HG03342 (cell line): ENCODE measurements at regions not wholly inside any gene's neighbourhood (a gene's known extent, or its start where the extent isn't known, plus 50 kb on each side); places are given as distances from the start of the nearest gene placed in this dataset.

Experiments used
- ATAC-seq: cut with Tn5 transposase; IDR thresholded peaks from one replicate; pipeline ENCODE4 v1.9.1; 2021; ENCODE audit warnings: mild to moderate bottlenecking, moderate library complexity; ENCODE audit not compliant: unreplicated experiment

DNA sequence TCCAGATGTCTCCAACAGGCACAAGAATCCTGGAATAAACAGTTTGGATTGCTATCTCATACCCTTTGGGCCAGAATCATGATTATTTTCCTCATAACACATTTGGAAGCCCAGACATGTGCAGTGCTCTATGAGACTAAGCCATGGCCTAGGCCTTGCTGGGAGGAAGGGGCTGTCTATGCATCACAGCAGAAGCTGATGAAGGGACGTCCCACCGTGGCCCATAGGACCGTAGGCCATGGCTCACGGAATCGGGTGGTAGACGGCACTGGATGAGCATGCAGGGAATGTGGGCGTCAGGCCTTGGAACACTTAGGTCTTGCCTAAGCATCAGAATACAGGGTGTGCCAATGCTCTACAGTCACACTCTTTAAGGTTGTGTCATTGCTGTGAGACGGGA is 283.8 kb upstream of the TSHZ3 start:
- no peak for ATAC-seq

DNA sequence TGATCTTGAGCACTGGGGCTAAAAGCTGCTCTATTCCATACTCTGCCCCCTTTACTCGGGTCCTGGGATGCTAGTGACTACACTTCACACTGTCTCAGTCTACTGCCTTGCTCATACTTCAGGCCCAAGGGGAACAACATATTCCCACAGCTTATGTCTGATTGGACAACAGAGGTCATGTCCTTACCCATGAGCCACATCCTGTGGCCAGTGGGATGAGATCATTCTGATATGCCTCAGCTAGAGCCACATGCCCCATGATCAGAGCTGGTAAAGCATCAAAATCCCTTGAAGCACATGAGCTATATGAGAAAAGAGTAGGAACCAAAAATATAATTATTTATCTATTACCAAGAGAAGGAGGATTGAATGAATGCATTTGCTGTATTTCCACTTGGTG is 290.1 kb upstream of the TSHZ3 start:
- no peak for ATAC-seq

DNA sequence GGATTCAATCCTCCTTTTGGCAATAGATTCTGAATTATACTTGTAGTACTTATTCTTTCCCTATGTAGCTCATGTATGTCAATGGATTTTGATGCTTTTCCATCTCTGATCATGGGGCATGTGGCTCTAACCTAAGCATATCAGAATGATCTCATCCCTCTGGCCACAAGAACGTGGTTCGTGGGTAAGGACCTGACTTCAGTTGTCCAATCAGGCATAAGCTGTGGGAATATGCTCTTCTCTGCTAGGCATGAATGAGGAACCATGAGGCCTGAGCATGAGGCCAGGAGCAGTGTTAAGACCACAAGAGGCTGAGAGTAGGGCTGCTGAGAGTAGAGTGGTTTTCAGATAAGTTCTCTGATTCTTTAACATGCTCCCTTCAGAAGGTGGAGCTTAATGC is 292.4 kb upstream of the TSHZ3 start:
- no peak for ATAC-seq

DNA sequence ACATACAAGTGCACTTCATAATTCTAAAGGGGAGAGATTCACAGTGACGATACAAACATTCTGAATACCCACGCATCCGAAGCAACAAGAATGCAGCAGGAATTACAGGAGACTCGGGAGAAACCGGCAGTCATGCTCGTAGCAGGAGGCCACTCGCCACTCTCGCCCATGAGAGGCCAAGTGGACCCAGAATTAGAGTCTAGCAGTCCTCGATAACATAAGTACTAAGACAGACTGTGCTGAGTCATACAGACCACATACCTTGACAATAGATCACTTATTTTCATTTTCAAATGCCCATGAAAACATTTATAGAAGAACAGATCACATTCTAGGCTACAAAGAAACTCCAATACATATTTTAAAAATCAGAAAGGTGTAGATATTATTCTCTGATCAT is 299.1 kb upstream of the TSHZ3 start:
- no peak for ATAC-seq

DNA sequence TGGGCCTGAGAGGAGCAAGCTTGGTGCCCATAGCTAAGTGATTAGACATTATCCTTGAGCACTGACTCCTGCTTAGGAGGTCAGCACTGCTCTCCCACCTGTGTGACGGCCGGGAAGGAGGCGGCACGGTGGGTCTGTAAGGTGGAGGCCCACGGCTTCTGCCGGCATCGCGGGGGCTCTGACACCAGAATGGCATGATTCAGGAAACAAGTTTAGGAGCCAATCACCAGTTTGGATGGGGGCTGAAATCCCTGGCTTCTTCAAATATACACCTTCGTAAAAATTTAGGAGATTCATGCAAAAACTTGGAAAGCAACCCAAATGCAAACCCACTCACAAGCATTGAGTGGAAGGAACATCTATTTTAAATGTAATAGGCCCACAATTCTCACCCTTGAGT is 307.3 kb upstream of the TSHZ3 start:
- no peak for ATAC-seq

DNA sequence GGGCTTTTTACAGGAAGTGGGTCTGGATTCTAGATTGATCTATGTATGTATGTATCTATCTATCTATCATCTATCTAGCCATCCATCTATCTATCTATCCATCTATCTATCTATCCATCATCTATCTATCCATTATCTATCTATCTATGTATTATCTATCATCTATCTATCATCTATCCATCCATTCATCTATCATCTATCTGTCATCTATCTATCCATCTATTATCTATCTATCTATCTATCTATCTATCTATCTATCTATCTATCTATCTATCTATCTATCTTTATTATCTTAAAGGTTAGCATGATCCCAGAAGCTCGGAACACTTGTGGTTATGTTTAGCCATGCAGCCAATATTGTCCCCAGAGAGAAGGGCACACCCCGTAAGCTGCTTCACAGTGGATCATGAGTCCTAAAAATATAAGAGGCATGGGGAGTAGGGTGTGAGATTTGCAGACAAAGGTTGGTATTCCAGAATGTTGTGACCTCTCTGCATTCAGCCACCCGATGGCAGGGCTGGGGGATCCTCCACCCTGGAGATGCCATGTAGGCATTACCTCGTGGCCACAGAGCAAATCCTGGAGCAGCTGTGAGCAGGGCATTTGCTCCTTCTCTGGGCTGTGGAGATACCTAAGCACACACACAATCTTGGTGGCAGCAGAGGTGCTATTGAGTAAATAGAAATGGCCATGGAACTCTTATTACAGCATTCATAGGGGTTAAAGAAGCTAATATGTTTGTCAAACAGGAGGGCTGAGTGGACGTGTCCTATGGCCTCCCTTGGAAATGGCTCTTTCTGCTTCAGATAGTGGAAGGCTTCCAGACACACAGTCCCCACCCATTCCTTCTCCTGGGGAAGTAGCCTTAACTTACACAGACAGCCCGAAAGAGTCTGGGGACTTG is 310.0 kb upstream of the TSHZ3 start:
- ATAC-seq, result no peak

DNA sequence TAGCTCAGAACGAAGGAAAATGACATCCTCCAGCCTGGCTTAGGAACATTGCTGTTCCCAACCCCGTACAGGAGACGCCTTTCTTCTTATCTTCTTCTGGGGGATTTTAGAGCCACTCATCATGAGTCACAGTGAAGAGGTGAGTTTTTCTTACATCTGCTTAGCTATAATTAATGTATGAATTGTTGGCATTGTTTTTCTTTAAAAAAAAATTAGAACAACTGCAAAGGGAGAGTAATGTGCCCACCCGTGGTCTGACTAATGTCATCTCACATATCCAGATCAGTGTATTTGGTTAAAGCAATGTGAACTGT is 310.6 kb upstream of the TSHZ3 start:
- ATAC-seq, result no peak

DNA sequence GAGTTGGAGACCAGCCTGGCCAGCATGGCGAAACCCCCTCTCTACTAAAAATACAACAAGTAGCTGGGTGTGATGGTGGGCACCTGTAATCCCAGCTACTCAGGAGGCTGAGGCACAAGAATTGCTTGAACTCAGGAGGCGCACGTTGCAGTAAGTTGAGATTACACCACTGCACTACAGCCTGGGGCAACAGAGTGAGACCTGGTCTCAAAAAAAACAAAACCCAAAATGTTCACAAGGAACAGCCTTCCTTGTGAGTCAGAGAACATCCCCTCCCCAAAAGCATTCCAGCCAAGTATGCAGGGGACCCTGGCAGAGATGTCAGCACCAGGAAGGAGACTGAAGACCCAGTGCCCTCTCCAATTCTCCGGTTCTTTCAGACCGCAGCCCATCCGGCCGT is 314.9 kb upstream of the TSHZ3 start:
- no peak for ATAC-seq

DNA sequence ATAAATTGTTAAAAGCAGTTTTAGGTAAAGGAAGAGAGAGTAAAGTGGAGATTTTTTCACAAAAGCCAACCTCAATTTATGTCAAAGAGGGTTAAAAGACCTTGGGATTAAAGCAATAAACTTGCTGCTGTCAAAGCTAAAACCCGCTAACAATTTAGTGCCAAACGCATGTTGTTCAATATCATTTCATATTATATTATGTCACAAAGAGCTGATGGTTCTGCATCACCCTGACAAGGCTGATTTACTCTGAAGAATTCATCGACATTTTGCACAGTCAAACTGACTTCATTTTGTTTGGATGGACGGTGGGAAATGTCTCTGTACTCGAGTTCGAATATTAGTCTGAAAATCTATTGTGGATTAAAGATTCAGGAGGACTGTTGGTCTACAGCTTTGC is 315.8 kb upstream of the TSHZ3 start:
- no peak for ATAC-seq

DNA sequence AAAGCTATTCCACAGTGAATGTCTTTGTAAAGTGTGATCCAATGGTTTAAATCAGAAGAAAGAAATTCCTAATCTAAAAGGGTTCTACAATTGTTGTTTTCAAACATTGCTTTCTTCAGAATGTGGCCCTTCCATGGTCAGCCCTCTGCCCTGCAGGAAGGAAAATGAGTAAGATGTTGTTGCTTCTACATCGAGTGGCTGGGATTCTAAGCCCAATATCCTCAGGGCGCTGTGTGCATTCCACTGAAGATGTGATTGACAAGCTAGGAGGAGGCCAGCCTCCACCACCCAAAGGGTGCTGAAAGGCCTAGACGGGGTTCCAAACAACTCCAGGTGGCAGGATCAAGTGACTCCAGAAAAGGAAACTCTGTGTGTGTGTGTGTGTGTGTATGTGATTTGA is 316.9 kb upstream of the TSHZ3 start:
- ATAC-seq, result no peak

DNA sequence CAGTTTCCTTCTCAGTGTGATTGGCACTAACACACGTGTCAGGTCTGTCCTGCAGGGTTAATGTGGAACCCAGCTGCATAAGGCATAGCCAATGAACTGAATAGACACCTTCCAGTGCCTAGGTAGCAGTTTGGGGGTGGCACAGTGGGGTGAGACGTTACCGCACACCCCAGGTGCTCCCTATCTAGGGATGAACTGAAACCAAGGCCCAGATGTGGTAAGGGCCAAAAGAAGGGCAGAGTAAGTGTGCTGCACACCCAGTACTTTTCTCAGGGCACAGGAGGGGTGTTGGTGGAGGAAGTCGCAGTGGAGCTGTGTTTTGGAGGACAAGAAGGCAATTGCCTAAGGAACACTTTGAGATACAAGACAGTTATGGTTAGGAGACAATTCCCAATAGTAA is 317.9 kb upstream of the TSHZ3 start:
- ATAC-seq, result no peak

DNA sequence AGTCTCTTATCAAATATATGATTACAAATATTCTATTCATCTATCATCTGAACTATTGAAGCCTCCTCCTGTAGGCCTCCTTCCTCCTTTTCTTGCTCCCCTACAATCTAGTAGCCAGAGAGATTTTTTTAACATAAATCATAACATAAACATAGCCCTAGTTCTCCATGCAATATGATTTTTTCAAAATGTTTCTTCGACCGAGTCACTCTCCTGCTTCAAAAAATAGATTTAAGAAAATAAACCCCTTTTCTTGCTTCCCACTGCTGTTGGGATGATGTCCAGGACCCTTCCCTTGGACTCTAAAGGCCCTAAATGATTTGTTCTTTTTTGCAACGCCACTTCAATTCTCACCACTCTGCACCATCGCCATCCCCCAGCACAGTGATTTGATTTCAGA is 319.7 kb upstream of the TSHZ3 start:
- ATAC-seq, result no peak

DNA sequence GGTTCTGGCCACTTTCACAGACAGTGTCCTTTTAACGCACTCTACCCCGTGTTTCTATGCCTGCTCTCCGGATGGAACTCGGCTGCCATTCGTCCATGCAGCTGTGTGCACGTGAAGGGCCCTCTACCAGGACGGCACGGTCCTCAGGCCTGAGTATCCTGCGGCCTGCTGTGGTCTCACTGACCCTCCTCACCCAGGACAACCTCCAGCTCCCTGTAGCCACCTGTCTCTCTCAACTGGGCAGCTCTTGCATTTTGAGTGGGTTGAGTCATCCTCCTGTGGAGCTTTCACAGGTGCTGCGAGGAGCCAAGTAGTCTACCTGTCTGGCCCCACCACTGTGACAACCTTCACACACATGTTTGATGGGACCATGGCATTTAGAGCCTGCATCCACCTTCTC is 321.7 kb upstream of the TSHZ3 start:
- ATAC-seq, result no peak

DNA sequence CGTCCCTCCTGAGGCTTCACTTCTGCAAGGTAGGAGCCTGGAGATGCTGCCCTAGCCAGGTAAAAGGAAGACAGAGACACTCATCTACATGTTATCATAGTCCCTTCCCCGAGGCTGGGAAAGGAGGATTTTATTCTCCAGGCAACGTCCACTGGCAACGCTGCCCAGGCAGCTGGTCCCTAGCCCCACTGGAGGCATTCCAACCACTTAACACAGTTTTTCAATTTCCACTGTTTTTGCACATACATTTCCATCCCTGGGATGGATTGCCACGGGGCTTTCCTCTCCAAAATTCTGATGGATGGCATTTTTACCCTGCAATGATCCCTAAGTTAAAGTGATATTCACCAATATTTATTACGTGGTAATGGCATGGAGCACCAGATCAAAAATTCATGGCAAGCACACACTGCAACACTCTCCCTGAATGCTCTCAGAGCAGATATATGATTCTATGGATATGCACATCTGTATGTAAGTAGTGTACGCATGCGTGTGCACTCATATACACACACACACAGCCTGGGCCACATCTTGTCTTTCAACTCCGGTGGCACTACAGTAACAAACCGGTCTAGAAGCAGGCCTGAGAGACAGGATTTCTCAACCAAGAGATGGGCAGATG is 322.3 kb upstream of the TSHZ3 start:
- no peak for ATAC-seq

DNA sequence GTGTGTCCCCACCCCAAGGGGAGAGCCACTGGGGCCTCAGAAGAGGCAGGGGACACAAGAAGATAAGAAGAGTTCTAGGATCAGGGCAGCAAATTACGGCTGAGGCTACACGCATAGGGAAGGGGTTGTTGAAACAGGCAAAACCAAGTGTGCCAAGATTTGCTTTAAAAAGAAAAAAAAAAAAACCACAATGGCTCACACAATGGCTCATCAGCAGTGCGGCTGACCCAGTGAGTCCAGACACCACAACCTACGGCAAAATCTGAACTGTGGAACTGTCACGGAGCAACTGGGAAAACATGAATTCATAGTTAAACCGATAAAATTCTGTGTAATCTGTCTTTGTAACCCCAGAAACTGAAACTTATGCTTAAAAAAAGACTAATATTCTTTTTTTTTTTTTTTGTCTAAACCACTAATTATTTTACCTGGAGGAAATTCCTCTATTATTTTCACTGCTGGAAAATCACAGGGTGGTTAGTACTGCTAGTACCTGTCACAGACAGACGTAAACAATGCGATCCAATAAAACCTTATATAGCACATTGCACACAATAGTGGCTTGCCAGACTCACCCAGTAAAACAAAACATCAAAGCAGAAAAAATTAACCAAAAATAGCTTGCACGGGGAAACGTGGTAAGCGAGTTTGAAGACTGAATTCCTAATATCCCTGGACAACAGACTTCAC is 325.4 kb upstream of the TSHZ3 start:
- no peak for ATAC-seq

DNA sequence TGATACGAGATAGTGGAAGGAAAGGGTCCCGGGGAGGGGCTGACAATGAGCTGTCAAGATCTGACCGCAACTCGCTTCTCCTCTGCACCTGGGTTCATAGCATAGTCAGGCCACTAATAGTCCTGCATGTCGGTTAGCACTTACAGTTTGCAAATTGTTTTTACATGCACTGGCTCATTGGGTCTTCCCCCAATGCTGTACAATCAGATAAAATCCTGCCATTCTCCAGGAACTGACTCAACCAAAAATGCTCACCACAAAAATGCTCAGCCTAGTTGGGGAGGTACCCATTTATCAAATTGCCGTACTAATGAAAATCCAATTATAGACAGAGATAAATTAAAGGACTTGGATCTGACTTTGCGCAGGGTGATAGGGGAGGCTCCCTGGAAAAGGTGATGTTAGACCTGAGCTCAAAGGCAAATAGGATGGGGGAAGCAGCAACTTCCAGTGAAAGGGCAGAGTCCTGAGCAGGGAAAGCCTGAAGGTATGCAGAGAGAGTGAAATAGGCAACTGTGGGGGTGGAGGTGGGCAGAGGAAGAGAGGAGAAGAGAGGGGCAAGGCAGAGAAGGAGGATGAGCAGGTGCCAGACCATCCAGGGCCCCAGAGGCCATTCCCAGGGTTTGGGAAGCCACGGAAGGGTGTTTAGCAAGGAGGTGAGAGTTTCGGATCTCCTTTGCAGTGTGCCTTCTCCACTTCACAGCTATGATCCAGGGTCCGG is 326.1 kb upstream of the TSHZ3 start:
- no peak for ATAC-seq

DNA sequence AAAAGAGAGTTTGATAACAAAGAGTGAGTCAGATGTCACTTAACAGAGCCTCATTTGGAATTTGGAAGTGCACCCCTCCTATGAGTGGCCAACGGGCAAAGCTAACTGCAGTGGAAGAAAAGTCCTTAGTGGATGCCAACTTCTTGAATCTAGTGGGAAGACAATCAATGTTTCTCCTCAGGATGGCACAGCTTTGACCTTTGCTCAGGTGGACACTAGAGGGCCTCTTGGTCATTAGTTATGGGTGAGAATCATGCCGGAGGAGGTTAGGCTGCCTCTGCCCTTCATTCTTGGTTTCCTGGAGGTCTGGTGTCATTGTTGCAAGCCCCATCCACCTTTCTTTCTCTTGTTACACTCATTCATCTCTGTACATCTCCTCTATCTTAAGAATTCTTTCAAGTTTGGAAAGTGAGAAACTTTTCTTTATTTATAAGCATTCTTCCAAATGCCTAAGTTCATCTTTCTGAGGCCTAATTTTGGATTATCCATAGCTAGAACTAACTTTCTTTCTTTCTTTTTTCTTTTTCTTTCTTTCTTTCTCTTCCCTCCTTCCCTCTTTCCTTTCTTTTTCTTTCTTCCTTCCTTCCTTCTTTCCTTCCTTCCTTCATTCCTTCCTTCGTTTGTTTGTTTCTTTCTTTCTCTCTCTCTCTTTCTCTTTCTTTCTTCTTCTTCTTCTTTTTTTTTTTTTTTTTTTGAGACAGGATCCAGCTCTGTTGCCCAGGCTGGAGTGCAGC is 327.2 kb upstream of the TSHZ3 start:
- ATAC-seq, result no peak

DNA sequence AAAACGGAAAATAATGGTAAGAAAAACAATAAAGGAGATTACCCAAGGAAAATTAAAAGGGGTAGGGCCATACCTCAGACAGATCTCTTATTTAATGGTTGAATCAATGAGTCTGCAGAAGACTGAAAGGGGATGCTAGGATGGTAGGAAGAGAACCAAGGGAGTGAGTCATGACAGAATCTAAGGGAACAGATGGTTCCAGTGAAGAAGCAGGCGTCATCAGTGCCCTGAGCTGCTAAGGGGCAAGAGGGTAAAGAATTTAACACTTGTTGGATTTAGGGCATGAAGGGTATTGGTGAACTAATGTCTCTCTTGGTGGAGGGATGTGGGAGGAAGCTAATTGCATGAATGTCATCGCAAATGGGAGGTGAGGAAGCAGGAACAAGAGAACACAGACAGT is 329.2 kb upstream of the TSHZ3 start:
- ATAC-seq, result no peak

DNA sequence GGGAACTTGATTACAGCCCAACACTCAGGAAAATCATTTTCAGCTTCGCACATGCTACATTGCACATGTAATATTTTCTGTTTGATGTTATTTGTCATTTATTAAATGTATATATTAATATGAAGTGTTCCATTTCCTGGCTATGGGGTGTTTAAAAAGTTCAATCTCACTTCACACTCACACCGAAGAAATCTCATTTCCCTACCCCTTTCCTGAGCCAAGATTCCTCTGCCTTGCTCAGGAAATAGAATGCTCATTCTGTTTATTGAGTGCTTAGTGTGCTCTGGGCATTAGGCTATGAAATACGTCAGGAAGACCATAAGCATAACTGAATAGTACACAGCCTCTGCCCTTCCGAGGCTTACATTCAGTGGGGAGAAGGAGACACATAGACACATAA is 331.9 kb upstream of the TSHZ3 start:
- ATAC-seq, result no peak

DNA sequence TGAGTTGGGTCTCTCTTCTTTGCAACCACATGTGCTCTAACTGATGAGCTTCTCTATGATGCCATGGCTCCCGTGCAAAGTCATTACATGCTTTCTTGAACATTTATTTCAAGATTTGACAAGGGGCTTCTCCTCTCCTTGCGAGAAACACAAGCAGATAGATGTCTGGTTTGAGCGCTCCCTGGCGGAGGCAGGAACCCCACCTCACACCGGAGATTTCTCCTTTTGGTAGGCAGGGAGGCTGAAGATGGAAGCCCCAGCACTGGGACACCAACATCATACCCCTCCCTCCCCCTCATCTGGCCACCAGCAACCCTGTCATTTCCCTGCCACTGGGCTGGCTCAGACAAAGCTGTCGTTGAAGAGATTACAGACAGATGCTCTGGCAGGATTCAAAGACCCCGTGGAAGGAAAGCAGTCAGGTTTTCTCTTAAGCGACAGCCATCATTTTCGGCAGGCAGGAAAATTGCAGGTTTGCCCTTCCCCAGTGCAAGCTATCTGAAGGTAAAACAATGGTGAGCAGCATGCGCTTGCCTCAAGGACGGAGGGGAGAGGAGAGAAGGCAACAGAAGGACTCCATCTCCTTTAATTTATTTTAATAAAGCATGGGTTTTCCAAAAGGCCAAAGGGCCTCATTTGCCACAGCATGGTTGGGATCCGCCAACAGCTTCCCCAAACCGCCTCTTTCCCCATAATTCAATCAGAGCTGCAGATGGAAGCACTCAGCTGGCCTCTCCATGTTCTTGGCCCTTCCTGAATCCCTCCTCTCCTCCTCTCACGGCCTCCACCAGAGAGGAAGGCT is 344.1 kb upstream of the TSHZ3 start:
- no peak for ATAC-seq
